ENCODE measurements at regions not wholly inside any gene's neighbourhood (a gene's known extent, or its start where the extent isn't known, plus 50 kb on each side); places are given as distances from the start of the nearest gene placed in this dataset.

- TF ChIP-seq CTCF (IDR thresholded peaks at IDR 0.05) (no peak), POLR2A (IDR thresholded peaks at IDR 0.05) (no peak), POLR2AphosphoS5 (IDR thresholded peaks at IDR 0.05) (no peak)
These were observed 143.9 kb upstream of the SIX2 start for GRCh38 chr2:45153121-45153520.

Data from suprapubic skin (tissue), 4 donors.